ENCODE measurements at regions not wholly inside any gene's neighbourhood (a gene's known extent, or its start where the extent isn't known, plus 50 kb on each side); places are given as distances from the start of the nearest gene placed in this dataset.
"Not testable (repeated sequence)": the region's sequence is repeated elsewhere in the genome, so short reads cannot be mapped to it uniquely, and the experiment has no call there.

DNA sequence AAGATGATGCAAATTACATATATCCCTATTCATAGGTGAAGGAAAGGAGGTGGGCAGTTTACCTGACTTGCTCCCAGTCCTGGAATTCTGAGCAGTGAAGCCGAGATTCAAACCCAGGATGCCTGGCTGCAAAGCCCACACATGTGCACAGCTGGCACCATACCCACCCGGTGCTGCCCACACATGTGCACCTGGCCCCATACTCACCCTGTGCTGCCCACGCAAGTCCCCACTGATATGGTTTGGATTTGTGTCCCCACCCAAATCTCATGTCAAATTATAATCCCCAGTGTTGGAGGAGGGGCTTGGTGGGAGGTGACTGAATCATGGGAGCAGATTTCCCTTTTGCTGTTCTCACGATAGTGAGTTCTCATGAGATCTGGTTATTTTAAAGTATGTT is 179.2 kb upstream of the C14orf180 start:
- no peak for DNase-seq (ENCODE audit: low read depth)
- no peak overlapping the region for H3K4me3 ChIP-seq (ENCODE audit: low read length)
- TF ChIP-seq, protein P1, sequence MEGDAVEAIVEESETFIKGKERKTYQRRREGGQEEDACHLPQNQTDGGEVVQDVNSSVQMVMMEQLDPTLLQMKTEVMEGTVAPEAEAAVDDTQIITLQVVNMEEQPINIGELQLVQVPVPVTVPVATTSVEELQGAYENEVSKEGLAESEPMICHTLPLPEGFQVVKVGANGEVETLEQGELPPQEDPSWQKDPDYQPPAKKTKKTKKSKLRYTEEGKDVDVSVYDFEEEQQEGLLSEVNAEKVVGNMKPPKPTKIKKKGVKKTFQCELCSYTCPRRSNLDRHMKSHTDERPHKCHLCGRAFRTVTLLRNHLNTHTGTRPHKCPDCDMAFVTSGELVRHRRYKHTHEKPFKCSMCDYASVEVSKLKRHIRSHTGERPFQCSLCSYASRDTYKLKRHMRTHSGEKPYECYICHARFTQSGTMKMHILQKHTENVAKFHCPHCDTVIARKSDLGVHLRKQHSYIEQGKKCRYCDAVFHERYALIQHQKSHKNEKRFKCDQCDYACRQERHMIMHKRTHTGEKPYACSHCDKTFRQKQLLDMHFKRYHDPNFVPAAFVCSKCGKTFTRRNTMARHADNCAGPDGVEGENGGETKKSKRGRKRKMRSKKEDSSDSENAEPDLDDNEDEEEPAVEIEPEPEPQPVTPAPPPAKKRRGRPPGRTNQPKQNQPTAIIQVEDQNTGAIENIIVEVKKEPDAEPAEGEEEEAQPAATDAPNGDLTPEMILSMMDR (conservative IDR thresholded peaks at IDR 0.05; ENCODE audit: low read length), result no peak

DNA sequence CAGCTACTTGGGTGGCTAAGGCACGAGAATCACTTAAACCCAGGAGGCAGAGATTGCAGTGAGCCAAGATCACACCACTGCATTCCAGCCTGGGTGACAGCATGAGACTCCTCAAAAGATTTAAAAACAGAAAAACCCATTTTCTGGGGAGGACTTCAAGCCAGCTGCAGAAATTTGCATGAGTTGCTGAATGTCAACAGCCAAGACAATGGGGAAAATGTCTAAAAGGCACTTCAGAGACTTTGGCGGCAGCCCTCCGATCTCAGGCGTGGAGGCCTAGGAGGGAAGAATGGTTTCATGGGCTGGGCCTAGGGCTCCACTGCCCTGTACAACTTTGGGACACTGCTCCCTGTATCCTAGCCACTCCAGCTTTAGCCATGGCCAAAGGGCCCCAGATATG is 177.8 kb upstream of the C14orf180 start:
- no peak for DNase-seq (ENCODE audit: low read depth)
- TF ChIP-seq, protein P1 (conservative IDR thresholded peaks at IDR 0.05; ENCODE audit: low read length), result no peak
- no peak overlapping the region for H3K4me3 ChIP-seq (ENCODE audit: low read length)

DNA sequence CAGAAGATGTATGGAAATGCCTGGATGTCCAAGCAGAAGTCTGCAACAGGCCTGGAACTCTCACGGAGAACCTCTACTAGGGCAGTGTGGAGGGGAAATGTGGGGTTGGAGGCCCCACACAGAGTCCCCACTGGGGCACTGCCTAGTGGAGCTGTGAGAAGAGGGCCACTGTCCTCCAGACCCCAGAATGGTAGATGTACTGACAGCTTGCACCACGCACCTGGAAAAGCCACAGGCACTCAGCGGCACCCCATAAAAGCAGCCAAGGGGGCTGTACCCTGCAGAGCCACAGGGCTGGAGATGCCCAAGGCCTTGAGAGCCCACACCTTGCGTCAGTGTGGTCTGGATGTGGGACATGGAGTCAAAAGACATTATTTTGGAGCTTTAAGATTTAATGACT is 177.3 kb upstream of the C14orf180 start:
- not testable (repeated sequence) for H3K4me3 ChIP-seq (ENCODE audit: low read length); DNase-seq (ENCODE audit: low read depth)

DNA sequence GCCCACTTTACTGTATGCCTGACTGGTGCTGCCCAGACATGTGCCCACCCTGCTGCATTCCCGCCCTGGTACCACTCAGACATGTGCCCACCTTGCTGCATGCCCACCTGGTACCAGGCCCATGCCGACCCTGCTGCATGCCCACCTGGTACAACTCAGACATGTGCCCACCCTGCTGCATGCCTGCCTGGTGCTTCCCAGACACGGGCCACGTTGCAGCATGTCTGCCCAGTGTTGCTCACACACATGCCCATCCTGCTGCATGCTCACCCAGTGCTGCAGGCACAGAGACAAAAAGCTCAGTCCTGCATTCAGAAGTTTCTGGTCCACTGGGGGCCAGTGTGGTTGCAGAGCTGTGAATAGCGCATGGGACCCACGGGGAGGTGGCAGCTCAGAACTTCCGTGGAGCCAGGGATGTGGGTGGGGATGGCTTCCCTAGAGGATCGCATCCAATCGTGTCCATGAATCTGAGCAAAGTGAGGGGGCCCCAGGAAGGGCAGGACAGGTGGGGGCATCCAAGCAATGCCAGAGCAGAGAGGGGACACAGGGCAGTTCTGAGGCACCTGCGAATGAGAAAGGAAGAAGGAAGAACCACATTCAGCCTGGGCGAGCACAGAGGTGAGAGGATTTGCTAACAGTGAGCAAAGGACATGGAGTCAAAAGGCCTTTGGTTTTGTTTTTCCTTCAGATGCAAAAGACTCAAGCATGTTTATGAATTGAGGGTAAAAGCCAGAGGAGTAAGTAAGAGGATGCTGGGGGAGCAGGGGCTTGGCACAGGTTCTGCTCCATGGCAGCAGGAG is 175.9 kb upstream of the C14orf180 start:
- TF ChIP-seq, protein P1 (conservative IDR thresholded peaks at IDR 0.05; ENCODE audit: low read length), result no peak
- DNase-seq (ENCODE audit: low read depth), result no peak
- H3K4me3 ChIP-seq (ENCODE audit: low read length), result no peak overlapping the region

DNA sequence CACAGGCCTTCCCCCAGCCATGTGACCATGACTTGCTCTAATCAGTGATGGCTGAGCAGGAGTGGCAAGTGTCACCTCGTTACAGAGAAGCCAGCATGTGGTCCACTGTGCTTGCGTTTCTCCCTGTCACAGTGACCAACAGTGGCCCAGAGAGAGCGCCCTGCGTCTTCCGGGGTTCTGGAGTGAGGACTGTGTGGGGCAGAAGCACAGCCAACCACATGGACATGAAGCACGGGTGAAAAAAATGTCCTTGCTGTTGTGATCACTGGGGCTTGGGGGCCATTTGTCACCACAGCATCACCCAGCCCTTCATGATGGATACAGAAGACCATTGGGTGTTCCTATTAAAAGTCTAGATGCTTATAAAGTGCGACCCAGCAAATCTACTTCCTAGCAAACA is 174.6 kb upstream of the C14orf180 start:
- no peak overlapping the region for H3K4me3 ChIP-seq (ENCODE audit: low read length)
- TF ChIP-seq, protein P1 (conservative IDR thresholded peaks at IDR 0.05; ENCODE audit: low read length), result no peak
- no peak for DNase-seq (ENCODE audit: low read depth)

DNA sequence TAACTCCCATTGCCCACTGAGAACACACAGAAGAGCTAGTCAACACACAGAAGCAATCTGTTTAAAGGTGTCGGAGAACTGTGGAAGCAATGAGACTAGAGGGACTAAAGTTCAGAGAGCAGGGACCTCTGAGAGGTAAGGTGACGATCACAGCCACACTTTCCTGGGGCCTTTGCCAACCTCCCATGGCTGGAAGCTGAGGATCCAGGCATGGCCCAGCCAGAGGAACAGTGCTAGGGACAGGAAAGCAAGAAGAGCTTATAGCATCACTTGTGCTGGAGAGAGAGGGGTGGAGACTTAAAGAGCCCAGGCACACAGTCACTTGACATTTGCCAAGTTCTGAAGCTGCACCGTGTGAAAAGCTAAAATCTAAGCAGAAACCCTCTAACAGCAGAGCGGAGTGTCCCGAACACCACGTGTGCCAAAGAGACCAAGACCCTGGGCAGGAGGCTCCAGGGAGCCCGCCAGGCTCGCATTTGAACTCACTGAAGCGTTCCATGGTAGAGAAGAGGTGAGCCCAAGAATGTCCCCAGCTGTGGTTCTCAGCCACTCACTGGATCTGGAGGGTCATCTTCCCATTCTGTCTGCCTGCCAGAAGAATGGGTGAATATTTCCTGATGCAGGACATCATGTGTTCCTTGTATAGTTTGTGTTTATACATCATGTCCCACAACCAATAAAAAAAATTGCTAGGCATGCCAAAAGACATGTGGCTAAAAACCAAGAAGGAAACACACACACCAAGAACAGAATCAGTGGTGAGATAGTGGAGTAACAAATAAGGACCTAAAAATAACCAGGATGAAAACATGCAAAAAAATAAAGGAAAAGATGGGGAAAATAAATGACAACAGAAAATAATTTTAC is 174.0 kb upstream of the C14orf180 start:
- no peak for DNase-seq (ENCODE audit: low read depth)
- no peak overlapping the region for H3K4me3 ChIP-seq (ENCODE audit: low read length)
- TF ChIP-seq, protein P1 (conservative IDR thresholded peaks at IDR 0.05; ENCODE audit: low read length), result no peak

DNA sequence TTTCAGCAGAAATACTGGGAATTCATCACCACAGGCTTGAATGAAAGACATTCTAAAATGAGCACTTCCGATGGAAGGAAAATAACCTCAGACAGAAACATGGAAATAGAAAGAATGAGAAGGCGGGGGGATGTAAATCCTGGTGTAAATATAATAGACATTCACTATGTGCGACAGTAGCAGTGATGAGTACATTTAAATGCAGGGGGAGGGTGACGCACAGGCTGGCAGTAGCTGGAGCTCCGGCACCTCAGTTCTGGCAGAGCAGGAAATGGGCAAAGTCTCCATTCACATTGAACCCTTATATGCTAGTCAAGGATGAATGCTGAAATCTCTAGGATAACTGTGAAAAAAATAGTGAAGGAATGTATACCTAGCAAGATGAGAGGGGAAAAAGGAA is 172.7 kb upstream of the C14orf180 start:
- TF ChIP-seq, protein P1 (conservative IDR thresholded peaks at IDR 0.05; ENCODE audit: low read length), result no peak
- no peak overlapping the region for H3K4me3 ChIP-seq (ENCODE audit: low read length)
- DNase-seq (ENCODE audit: low read depth), result no peak

All from AG10803 (cell line).